Activated gamma-delta T cell treated with anti-CD3 and anti-CD28 coated beads, Interleukin-2, amount 50 U/mL, for 16 hours (primary cell): ENCODE measurements at regions not wholly inside any gene's neighbourhood (a gene's known extent, or its start where the extent isn't known, plus 50 kb on each side); places are given as distances from the start of the nearest gene placed in this dataset.
"Not testable (repeated sequence)": the region's sequence is repeated elsewhere in the genome, so short reads cannot be mapped to it uniquely, and the experiment has no call there.

Source experiments
- DNase-seq: peaks from one replicate; pipeline ENCODE4 v3.0.0-alpha.2; 2020; ENCODE audit warnings: low read depth

DNA sequence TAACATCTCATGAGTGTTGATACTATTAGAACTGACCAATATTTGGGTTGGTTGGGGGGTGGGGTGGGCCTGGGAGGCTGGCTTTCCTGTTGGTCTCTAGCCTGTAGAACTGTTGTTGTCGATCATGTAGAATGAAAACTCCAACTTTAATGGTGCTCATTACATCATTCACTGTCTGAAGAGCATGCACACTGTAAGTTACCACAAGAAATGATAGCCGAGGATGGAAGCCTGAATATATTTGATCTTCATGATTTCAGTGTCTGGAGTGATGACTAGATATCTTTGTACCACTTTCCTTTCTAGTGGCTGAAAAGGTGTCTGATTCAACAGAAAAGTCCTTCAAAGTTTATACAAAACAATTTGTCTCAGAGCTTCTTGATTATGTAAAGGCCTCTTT lies 123.6 kb downstream of the XCL2 start:
- no peak for DNase-seq

DNA sequence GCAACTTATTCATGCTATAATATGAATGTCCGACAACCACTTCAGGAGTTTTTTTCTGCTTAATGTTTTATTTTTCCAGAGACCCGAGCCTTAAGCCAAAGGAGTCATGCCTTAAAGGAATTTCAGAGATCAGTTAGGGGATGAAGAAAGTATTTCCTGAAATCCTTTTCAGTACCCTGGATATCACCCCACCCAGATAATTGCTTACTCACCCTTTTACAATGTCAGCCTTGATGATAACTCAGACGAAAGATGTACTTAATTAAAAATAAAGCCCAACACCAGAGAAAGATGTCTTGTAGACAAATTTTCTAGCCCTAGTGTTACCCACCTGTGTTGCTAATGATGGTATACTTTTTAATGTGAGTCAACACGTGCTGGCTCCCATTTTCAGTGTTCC lies 124.1 kb downstream of the XCL2 start:
- no peak for DNase-seq

DNA sequence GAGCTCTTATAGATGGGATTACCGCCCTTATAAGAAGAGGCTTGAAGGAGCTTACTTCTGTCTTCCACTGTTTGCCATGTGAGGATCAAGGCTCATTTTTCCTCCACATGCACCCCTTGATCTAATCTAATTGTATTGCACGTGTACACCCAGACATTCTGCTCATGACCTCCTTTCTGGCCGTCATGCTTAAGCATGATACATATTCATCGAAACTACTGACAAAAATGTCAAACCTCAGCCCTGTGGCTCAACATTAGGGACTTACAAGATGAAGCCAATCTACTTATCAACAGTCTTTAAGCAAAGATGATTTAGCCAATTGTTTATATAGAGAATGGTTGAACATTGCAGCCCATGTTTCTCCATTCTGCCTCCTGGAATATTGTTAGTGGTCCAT lies 127.6 kb downstream of the XCL2 start:
- DNase-seq, result no peak

- DNase-seq, result no peak
Measured at GRCh38 chr1:168414914-168415313, 128.9 kb downstream of the XCL2 start.

DNA sequence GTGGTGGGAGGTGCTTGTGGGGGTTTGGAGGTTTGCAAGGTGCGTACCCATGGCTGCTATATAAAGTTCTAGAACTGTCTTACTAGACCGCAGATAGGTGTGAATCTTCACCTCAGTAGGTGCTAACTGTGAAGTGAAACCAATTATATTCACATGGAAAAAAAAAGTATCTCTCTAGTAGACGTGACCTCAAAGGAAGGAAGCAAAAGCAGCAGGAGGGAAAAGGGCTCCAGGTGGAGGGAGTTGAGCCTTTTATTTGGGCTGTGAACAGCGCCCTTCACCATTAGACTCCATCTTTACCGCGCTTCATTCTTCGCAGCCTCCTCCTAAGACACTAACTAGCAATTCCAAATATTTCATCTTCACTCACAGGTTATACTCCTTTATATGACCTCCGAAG lies 129.8 kb downstream of the TBX19 start:
- no peak for DNase-seq

GRCh38 chr1:168408884-168409283 lies 128.2 kb downstream of the TBX19 start:
- DNase-seq, result peak; percentile 57

DNA sequence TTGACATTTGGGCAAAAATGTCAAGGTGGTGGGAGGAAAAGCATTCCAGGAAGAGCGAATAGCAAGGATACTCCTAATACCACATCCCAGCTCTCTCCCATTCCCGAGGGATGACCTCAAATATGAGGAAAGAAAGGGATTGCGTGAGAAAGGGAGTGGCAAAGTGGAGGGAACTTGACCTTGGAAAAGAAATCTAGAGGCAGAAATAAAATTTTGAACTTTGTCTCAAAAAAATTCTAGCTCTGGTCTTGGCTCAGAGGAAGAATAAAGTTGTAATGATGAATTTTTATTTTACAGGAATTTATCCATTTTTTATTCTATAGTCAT lies 127.8 kb downstream of the TBX19 start:
- no peak for DNase-seq

DNA sequence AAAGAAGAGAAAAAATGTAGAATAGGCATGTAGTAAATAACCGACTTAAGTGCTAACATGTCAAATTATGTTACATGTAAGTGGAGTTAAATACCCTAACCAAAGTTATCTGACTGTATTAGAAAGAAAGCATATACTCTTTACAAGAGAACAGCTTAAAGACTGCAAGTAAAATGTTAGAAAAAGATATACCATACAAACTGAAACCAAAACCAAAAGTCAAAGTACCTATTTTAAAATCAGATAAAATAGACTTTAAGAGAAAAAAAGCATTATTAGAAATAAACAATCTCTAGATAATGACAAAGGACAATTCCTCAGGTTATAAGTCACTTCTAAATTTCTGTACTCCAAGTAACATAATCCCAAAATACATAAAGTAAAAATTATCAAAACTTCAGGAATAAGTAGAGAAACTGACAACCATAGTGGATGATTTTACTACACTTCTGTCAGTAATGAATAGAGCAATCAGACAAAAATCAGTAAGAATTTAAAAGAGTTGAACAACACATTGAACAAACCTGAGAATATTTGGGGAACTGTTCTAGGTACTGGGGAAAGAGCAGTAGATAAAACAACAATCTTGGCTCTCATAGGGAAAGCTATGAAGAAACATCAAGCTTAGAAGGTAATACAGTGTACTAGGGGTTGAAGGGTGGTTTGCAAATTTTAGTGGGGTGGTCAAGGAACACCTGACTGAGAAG lies 127.3 kb downstream of the TBX19 start:
- DNase-seq, result no peak

DNA sequence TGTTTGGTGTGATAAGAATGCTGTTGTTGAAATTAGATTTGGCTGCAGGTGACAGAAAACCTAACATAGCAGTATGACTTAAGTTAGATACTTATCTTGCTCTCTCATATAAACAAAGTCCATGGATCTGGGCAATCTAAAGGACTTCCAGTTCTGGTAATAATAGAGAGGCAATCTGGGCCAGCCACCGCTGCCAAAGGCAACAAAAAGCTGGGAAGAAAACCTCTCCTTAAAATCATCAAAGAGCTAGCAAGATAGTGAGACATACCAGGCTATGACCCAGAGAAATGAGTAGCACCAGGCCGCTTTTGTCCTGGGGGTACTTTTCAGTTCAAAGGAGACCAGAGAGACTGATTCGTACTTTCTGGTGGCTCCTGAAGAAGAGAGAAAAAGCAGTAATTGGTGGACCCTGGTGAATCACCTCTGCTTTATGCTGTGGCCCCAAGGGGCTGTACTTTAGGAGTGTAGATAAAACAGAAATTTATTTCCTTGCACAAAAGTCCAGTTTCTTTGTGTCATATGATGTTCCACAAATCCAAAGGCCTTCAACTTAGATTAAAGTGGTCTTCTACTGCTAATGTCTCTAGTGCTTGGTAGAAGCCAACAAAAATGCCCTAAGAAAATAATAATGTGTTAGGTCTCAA lies 125.4 kb downstream of the TBX19 start:
- no peak for DNase-seq

DNA sequence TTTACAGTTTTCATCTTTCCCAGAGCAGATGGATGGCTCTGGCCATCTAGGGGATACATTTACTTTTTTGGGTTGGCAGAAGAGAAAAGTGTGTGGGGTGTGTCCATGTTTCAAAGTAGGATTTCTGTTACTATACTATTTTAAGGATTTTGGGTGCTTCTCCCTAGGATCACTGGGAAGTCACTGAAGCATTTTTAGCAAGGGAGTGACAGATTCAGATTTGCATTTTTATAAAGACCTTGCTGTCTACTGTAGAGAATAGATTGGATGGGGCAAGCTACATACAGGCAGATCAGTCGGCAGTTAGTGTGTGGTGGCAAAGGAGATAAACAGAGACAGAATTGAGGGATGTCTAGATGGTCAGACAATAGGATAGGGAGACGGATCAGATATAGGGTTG lies 122.5 kb downstream of the TBX19 start:
- no peak for DNase-seq

GRCh38 chr1:168402466-168402865 lies 121.8 kb downstream of the TBX19 start:
- DNase-seq, result not testable (repeated sequence)

DNA sequence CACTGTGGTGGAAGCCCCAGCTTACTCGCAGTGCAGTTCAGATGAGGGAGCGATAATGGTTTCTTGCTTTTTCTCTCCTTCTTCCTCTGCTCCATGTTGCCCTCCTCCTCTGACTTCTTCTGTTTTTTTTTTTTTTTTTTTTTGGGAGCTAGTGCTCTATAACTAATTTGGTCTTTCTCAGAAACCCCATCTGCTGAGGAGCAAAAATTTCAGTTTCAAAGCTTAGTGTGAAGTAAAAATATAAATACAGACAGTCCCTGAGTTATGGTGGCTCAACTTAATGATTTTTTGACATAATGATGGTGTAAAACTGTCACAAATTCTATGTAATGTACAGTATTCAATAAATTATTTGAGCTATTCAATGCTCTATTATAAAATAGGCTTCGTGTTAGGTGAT lies 120.7 kb downstream of the TBX19 start:
- DNase-seq, result no peak

GRCh38 chr1:168400139-168400538 lies 119.5 kb downstream of the TBX19 start:
- DNase-seq, result no peak

GRCh38 chr1:168397806-168398205 lies 117.1 kb downstream of the TBX19 start:
- DNase-seq, result no peak

GRCh38 chr1:168396940-168397684 lies 116.4 kb downstream of the TBX19 start:
- DNase-seq, result no peak

DNA sequence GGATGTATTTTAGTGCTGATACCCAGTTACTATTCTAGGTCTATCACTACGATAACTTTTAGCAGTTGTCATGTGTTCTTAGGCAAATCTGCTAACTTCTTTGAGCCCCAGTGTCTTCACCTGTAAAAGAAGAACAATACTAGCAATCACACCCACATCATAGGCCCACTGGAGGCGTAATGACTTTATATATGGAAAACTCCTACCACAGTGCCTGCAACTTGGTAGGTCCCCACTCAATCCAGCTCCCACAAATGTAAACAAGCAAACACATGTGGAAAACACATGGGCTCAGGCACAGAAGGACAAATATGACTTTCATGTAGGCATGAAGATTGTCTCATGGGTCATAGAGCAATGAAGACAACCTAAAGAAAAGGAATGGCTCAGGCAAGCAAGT lies 115.8 kb downstream of the TBX19 start:
- DNase-seq, result no peak

GRCh38 chr1:168394858-168395257 lies 114.2 kb downstream of the TBX19 start:
- no peak for DNase-seq

DNA sequence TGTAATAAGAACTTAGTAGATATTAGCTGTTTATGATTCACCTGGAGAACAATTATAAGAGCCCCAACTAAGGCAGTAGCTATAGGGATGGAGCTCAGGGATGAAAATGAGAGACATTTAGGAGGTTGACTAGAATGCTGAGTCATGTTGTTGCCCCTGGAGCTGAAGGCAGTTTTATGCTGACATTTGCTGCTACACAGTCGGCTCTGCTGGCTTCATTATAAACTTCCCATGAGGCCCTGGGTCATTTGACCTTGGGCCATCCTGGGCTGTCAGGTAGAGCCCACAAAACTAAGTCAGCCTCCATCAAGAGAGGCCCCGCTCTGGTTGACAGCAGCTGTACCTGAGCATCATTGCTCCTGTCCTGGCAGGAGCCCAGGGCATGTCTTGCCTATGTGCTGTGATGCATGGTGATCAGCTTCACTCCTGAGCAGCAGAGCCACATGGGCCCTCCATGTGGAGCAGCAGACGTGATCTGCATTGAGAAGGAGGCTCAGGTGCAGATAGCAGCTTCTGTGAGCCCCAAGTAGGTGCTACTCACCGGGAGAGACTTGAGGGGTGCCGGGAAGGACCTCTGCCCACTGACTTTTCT lies 112.4 kb downstream of the TBX19 start:
- no peak for DNase-seq

DNA sequence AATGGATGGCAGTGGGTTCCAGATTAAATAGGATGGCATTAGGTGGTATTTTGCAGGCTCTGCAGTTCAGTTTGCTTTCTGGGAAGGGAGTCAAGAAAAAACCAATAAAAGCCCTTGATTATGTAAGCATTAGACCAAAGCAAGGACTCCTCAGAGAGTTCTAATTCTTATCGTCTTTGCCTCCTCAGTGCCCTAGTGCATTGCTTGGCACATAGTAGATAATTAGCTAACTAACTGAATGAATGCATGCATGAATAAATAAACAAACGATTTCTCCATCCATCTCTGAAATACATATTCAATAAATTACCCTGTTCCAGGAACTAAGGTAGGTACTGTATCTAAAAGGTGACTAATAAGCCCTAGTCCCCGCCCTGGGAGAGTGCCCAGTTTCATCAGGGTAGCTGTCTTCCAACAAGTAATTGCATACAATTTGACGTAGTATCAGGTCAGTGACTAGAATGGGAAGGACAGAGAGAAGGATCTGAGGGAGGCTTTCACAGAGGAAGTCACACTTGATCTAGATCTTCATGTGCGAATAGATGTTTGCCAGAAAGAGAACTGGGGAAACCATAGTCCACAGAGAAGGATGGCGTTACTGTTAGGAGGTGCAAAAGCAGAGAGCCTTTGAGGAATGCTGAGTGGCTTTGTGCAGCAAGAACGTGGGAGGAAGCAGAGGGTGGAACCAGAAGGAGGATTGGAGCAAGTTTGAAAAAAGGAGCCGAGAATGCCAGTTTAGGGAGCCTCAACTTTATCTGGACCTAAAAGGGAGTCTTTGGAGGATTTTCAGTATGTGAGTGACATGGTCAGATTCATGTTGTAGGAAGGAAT lies 111.4 kb downstream of the TBX19 start:
- no peak for DNase-seq

GRCh38 chr1:168390271-168390670 lies 109.6 kb downstream of the TBX19 start:
- DNase-seq, result no peak

GRCh38 chr1:168387781-168388760 lies 107.4 kb downstream of the TBX19 start:
- no peak for DNase-seq
